Panc1 (cell line): ENCODE measurements at regions not wholly inside any gene's neighbourhood (a gene's known extent, or its start where the extent isn't known, plus 50 kb on each side); places are given as distances from the start of the nearest gene placed in this dataset.

ENCODE experiments used
- ATAC-seq: fragments of 200-7000 bp; cut with Tn5 transposase; 2 replicates; pipeline ENCODE4 v1.9.1; 2020; ENCODE audit warnings: mild to moderate bottlenecking, moderate library complexity
- BruUV-seq: library from RNA; stranded (reverse); fragments of 400-500 nt; replicated peaks from 2 replicates; lab custom pipeline; 2021; lab: Mats Ljungman, UMichigan
- CTCF ChIA-PET: fragments of 300-600 bp; sonication (Branson Sonifier 250); formaldehyde crosslinking; loops from one replicate; lab custom pipeline; 2022; ENCODE audit warnings: antibody characterized with exemption; lab: Charles Lee
- POLR2A ChIA-PET: fragments of 300-600 bp; sonication (Branson Sonifier 250); formaldehyde crosslinking; loops from one replicate; lab custom pipeline; 2022; ENCODE audit warnings: antibody characterized with exemption; lab: Charles Lee
- DNase-seq: peaks from one replicate; pipeline ENCODE4 v3.0.0-alpha.2; 2010; ENCODE audit warnings: low read depth, low spot score
- H3K27ac ChIP-seq: 2 replicates; pipeline ENCODE4 v1.5.1; 2011; ENCODE audit warnings: mild to moderate bottlenecking, low read length, inconsistent platforms
- H3K27me3 ChIP-seq: fragments of 200-500 bp; sonication (Bioruptor generic); 2 replicates; pipeline ENCODE4 v1.6.0; 2014; ENCODE audit warnings: low read length, inconsistent platforms; ENCODE audit not compliant: control insufficient read depth, insufficient read depth
- H3K36me3 ChIP-seq: fragments of 200-500 bp; sonication (Bioruptor generic); 2 replicates; pipeline ENCODE4 v1.5.1; 2014; ENCODE audit warnings: inconsistent platforms, mild to moderate bottlenecking, low read length, moderate library complexity; ENCODE audit not compliant: control insufficient read depth, insufficient read depth
- H3K4me1 ChIP-seq: 2 replicates; pipeline ENCODE4 v1.5.1; 2011; ENCODE audit warnings: inconsistent platforms, mild to moderate bottlenecking, low read length, moderate library complexity; ENCODE audit not compliant: control insufficient read depth, insufficient read depth
- H3K4me3 ChIP-seq, 2 experiments: 2 replicates each; pipeline ENCODE4 v1.5.1; 2011 to 2012; ENCODE audit warnings: low read depth in 2 of 2, low read length in 2 of 2, mild to moderate bottlenecking in 2 of 2, inconsistent platforms in 1 of 2, moderate library complexity in 1 of 2
- H3K9me3 ChIP-seq: fragments of 200-500 bp; sonication (Bioruptor generic); 2 replicates; pipeline ENCODE4 v1.5.1; 2014; ENCODE audit warnings: low read depth, mild to moderate bottlenecking, inconsistent platforms, low read length, moderate library complexity; ENCODE audit not compliant: control insufficient read depth, insufficient read depth
- CTCF ChIP-seq: fragments of 450-650 bp; IDR thresholded peaks from 2 replicates; pipeline ENCODE4 v1.5.1; 2017; ENCODE audit warnings: mild to moderate bottlenecking
- POLR2AphosphoS5 ChIP-seq: IDR thresholded peaks from 2 replicates; pipeline ENCODE4 v1.6.1; 2012; ENCODE audit warnings: mild to moderate bottlenecking, low read depth, low read length, moderate library complexity
- REST ChIP-seq, 2 experiments: IDR thresholded peaks; 2 replicates each; pipeline ENCODE4 v1.6.1; 2011 to 2012; ENCODE audit warnings: low read depth in 2 of 2, control low read depth in 1 of 2, low read length in 1 of 2, mild to moderate bottlenecking in 1 of 2, moderate library complexity in 1 of 2; ENCODE audit not compliant: insufficient read depth in 1 of 2
- SIN3A ChIP-seq: IDR thresholded peaks from 2 replicates; pipeline ENCODE4 v1.6.1; 2012; ENCODE audit warnings: low read depth, mild to moderate bottlenecking, low read length, moderate library complexity, borderline replicate concordance; ENCODE audit not compliant: insufficient read depth
- TCF7L2 ChIP-seq: IDR thresholded peaks from 2 replicates; pipeline ENCODE4 v1.6.1; 2011; ENCODE audit warnings: mild to moderate bottlenecking, low read depth, low read length, inconsistent platforms
- in situ Hi-C: cut with HindIII; loops from 2 replicates; pipeline ENCODE4 v1.10.0; 2016; ENCODE audit warnings: low sequenced_read_pairs, low pct_unique_long_range_greater_than_20kb
- intact Hi-C: fragments of 100-400 bp; cut with micrococcal nuclease; formaldehyde crosslinking; loops from one replicate; pipeline ENCODE4 v1.10.0; 2022; ENCODE audit not compliant: unreplicated experiment

GRCh38 chr16:17817943-17818342, 347.2 kb upstream of the XYLT1 start:
- no peak for DNase-seq
- in situ Hi-C loops, result no loop called here
- H3K4me1 ChIP-seq, result no peaks in the 10 kb centered on the region
- no peak overlapping the region for H3K4me3 ChIP-seq
- TF ChIP-seq CTCF (no peak), SIN3A (no peak), TCF7L2 (no peak), REST (IDR thresholded peaks at IDR 0.05; ENCODE audit: insufficient read depth in 1 of 2, low read depth in 2 of 2, low read length in 1 of 2) (no peak), POLR2AphosphoS5 (no peak)
- intact Hi-C loops, result no loop called here
- CTCF ChIA-PET, result no interaction called here
- H3K27me3 ChIP-seq, result no peaks in the 10 kb centered on the region; the same call in 1 of the 2 replicates
- no peak overlapping the region for H3K27ac ChIP-seq
- POLR2A ChIA-PET, result no interaction called here
- no peaks in the 10 kb centered on the region for H3K9me3 ChIP-seq
- H3K36me3 ChIP-seq, result no peaks in the 10 kb centered on the region
- no TSS peak for BruUV-seq
- no peak for ATAC-seq

- DNase-seq (no peak), ATAC-seq (no peak)
- TF ChIP-seq TCF7L2, result no peak
- no peak for TF ChIP-seq POLR2AphosphoS5
- TF ChIP-seq SIN3A, result no peak
- TF ChIP-seq REST (IDR thresholded peaks at IDR 0.05; ENCODE audit: insufficient read depth in 1 of 2, low read depth in 2 of 2, low read length in 1 of 2), result no peak
- no peak for TF ChIP-seq CTCF
- Histone ChIP-seq H3K4me1 (no peaks in the 10 kb centered on the region), H3K4me3 (no peak overlapping the region), H3K36me3 (no peaks in the 10 kb centered on the region), H3K9me3 (no peaks in the 10 kb centered on the region; the same call in 1 of the 2 replicates), H3K27ac (no peak overlapping the region), H3K27me3 (no peaks in the 10 kb centered on the region; the same call in 1 of the 2 replicates)
- no TSS peak for BruUV-seq
- intact Hi-C loops, result no loop called here
- in situ Hi-C loops, result no loop called here
- POLR2A ChIA-PET, result no interaction called here
- CTCF ChIA-PET, result no interaction called here
Measured at GRCh38 chr16:17817260-17817659, 346.5 kb upstream of the XYLT1 start.
